IPS DF 4.7 (cell line): ENCODE measurements at regions not wholly inside any gene's neighbourhood (a gene's known extent, or its start where the extent isn't known, plus 50 kb on each side); places are given as distances from the start of the nearest gene placed in this dataset.
A peak's percentile ranks its signal among the peaks of the same experiment; 100 is the strongest.

ENCODE experiments used
- DNase-seq: peaks from one replicate; pipeline ENCODE4 v3.0.0-alpha.2; 2013; ENCODE audit warnings: low spot score; ENCODE audit errors: extremely low read depth

GRCh38 chr11:96607864-96608558 lies 218.2 kb downstream of the JRKL start:
- peak; percentile 64 for DNase-seq

DNA sequence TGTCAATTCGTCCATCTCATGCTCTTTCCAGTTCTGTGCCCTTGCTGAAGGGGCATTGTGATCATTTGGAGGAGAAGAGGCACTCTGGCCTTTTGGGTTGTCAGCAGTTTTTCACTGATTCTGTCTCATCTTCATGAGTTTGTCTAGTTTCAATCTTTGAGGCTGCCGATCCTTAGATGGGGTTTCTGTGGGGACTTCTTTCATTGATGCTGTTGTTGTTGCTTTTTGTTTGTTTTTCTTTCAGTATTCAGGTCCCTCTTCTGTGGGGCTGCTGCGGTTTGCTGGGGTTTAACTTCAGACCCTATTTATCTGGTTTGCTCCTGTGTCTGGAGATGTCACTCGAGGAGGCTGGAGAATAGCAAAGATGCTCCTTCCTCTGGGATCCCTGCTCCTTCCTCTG lies 224.3 kb downstream of the JRKL start:
- no peak for DNase-seq

DNA sequence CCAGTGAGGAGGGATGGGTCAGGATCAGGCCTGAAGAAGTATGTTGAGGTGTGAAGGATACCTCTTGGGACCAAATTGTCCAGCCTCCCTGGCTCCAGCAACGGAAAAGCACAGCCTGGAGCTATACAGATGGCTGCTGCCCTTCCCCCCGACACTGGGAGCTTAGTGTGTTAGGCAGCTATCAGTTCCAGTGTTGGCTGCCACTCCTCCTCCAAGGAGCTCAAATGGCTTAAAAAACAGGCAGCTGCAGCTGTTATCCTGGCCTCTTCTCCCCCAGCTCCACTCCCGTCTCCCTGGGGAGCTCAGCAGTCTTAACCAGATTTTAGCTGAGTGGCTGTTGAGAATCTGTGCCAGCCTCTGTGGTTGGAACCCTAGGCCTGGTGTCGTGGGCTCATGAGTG lies 225.0 kb downstream of the JRKL start:
- DNase-seq, result no peak

DNA sequence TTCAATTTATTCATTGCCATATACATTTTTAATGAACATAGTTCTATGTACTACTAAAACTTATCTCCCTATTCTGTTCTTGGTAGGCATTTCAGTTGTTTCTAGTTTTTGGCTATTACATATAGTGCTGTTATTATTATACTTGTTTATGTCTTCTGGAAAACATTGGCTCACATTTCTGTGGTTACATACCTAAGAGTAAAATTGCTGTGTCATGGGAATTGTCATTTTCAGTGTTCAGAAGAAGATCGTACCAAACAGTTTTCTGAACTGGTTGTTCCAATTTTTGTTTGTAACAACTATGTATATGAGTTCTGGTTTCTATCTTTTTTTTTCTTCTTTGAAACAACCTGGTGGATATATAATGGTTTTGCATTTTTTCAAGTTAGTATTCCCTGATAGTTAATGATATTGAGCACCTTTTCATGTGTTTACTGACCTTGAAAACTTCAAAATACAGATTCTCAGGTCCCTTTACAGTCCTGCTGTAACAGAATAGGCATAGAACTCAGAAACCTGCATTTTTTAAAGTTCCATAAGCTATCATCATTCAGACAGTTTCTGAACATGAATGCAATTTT lies 230.7 kb downstream of the JRKL start:
- DNase-seq, result no peak

DNA sequence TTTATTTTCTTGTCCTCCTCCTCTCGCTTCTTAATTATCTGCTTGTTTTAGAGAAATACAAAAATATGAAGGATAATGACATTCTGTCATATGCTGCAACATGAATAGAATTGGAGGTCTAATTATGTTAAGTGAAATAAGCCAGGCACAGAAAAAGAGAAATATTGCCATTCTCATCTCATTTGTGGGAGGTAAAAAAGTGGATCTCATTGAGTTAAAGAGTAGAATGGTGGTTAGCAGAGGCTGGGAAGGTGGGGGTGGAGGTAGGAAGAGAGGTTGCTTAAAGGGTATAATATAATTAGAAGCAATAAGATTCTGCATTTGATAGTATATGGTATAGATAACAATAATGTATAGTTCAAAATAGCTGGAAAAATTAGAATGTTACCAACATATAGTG lies 231.3 kb downstream of the JRKL start:
- DNase-seq, result no peak

DNA sequence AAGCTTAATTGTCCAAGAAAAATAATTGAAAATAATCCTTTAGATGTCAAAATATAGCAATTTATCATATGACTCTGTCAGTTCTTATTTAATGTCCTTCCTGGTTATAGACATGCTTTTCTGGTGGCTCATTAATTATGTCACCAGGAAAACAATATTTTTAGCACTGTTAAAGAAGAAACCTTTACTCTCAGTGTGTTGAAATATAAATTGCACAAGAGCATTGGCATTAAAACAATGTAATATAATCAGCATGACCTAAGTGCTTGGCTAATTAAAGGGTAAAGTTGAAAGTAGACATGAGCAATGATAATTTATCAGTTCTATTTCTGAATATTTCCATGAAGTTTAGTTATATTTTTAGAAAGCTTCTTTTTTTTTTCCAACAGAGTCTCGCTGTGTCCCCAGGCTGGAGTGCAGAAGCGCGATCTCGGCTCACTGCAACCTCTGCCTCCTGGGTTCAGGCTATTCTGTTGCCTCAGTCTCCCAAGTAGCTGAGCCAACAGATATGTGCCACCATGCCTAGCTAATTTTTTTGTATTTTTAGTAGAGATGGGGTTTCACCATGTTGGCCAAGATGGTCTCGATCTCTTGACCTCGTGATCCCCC lies 232.3 kb downstream of the JRKL start:
- DNase-seq, result no peak

GRCh38 chr11:96624126-96624525 lies 234.3 kb downstream of the JRKL start:
- DNase-seq, result no peak

DNA sequence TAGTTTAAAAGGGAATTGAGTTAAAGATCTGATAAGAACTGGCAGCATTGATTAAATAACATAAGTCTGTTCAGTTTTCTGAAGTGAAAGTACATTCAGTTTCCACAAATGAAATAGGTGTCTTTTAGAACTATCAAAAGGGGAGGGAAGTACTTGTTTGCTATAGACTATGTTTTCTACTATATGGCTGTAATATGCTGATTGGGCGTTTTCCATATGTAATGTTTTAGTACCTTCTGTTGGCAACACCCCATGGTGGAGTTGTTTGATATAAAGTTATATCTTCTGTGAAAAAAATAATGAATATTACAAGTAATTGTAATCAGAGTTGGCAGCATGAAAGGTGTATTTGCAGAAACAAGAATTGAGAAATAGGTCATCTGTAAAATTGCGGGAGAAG lies 237.6 kb downstream of the JRKL start:
- no peak for DNase-seq

DNA sequence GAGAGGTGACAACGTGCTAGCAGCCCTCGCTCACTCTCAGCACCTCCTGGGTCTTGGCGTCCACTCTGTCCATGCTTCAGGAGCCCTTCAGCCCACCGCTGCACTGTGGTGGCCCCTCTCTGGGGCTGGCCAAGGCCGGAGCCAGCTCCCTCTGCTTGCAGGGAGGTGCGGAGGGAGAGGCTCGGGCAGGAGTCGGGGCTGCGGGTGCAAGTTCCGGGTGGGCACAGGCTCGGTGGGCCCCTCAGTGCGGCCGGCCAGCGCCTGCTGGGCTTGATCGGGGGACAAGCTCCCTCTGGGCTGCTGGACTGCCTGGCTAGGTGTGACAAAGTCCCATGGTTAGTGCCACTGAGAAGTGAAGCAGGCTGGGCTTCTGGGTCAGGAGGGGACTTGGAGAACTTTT lies 245.8 kb downstream of the JRKL start:
- DNase-seq, result no peak

DNA sequence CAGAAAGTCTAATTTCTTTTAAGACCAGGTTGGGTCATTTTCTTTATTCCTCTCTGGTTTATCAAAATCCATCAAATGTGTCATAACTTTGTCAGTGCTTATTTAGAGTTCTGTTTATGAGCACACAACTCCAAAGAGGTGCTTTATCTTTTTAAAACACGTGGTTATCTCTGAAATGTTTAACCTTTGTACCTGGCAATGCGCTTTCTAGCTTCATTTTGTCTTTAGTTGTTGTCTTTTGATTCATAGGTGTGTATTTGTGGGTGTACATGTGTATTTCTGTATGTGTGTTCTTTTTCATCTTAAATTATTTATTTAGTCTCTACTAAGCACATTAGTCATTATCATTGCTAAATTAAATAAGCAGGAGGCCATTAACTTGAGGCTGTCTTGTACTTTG lies 251.4 kb downstream of the JRKL start:
- no peak for DNase-seq

- no peak for DNase-seq
Observed at GRCh38 chr11:96642583-96642982, 252.8 kb downstream of the JRKL start.

DNA sequence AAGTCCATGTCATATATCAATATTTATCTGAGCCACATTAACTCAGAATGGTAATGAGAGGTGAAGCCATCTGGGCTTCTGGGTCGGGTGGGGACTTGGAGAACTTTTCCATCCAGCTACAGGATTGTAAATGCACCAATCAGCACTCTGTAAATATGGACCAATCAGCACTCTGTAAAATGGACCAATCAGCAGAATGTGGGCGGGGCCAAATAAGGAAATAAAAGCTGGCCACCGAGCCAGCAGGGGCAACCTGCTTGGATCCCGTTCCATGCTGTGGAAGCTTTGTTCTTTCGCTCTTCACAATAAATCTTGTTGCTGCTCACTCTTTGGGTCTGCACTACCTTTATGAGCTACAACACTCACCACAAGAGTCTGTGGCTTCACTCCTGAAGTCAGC lies 253.4 kb downstream of the JRKL start:
- no peak for DNase-seq

- no peak for DNase-seq
Observed at GRCh38 chr11:96647621-96648020, 257.8 kb downstream of the JRKL start.

- DNase-seq, result no peak
Observed at GRCh38 chr11:96648991-96649390, 259.2 kb downstream of the JRKL start.

DNA sequence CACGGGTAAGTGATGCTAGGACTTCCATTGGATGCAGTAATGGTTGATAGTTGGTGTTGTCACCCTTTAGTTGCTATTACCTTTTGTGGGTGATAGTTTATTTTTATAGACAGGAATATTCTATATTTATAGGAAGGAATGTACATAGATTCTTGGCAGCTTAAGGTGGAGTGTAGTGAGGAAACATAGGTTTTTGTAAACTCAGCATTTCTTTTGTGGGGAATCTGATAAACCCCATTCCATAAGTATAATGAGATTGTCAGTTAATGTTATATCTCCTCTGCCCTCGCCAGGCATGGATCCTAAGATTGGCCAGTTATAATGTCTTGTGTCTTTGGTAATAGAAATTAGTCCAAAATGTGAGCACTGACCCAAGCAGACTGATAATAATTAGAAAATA lies 262.7 kb downstream of the JRKL start:
- no peak for DNase-seq

GRCh38 chr11:96655474-96655873 lies 265.7 kb downstream of the JRKL start:
- DNase-seq, result no peak

- no peak for DNase-seq
Observed at GRCh38 chr11:96658436-96658835, 268.6 kb downstream of the JRKL start.

DNA sequence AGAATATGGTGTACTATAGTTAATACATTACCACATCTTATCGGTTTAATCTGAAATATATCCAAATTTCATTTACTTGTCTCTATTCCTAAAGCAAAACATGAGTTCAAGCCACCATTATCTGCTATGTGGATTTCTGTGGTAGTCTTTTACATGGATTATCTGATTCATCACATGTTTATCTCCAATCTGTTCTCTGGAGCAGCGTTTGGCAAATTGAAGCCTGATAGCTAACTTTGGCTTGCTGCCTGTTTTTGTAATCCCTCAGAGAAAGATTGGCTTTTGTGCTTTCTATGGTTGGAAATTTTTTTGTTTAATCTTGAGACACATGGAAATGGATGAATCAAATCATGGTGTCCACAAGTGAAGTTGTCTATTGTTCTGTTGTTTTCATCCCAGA lies 274.3 kb downstream of the JRKL start:
- DNase-seq, result no peak

GRCh38 chr11:96680211-96681018 lies 290.6 kb downstream of the JRKL start:
- no peak for DNase-seq

DNA sequence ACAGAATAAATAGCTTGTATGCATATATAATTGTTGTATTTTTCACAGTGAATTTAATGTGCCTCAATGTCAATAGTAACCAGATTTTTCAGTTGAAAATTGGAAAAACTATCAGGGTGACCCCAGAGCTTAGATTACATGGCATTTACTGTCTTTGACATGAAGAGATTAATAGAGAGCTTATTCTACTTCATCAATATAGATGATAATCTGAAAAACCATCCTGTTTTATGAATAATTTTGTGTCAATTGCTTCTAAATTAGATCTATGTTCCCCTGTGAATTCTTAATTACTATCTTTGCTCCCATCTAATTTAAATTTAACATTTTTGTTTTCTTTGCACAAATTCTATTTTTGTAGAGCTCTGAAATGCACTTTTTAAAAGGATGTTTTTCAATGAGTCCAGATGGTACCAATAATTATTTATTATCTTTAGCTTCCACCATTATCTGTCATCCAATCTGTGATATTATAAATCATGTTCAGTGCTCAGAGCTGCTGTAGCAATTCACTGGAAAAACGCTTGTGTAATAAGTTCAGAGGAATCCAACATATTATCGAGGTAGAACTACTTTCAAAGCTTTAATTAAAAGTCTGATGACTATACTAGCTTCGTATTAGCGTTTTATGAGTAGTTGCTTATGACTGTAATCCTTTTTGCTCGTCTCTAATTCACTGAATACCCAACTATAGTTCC lies 291.4 kb downstream of the JRKL start:
- DNase-seq, result no peak

DNA sequence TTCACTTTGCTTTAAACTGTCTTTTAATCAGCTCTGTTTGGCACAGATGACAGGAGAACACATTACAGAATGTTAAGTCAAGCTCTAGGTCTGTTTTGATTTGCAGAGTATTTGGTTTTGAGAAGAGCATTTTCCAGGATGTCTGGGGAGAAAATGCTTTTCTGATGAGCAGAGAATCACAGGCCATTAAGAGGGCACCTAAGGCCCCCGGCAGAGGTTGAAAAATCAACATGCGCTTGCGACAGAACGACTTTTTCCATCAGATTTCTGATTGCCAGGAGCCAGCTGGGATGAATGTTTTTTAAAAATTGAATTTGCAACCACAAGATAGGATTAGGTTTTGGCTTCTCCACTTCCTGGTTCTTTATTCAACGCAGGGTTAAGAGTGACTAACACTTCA lies 304.5 kb downstream of the JRKL start:
- no peak for DNase-seq

- DNase-seq, result no peak
Observed at GRCh38 chr11:96696731-96697130, 306.9 kb downstream of the JRKL start.
